ENCODE measurements at regions not wholly inside any gene's neighbourhood (a gene's known extent, or its start where the extent isn't known, plus 50 kb on each side); places are given as distances from the start of the nearest gene placed in this dataset.

DNA sequence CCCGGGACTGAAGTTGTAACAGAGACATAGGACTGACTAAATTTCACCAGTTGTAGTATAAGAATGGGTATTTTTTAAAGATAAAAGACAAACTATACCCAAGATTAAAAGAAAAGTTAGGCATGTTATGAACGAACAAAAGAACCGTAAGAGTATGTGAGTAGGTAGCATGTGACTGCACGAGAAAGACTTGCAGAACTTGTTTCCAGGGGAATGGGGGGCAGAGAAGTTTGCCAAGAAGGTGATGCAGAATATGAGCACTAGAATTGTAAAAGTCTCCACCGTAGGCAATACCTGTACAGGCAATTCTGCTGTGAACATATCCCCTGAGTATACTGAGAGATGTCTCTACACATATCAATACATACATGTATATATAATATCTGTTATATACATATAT, 614.7 kb downstream of the PRELID2 start:
- Histone ChIP-seq H3K27me3 (replicated peaks; ENCODE audit: insufficient read depth) (no peaks in the 10 kb centered on the region), H3F3A (ENCODE audit: insufficient read depth) (no peaks in the 10 kb centered on the region), H3K36me3 (ENCODE audit: low read depth) (no peaks in the 10 kb centered on the region), H3K9me2 (ENCODE audit: insufficient read depth) (no peaks in the 10 kb centered on the region), H3K4me2 (ENCODE audit: unreplicated experiment) (no peak overlapping the region), H4K20me1 (ENCODE audit: insufficient read depth) (no peaks in the 10 kb centered on the region), H3K9ac (no peak overlapping the region), H3K79me2 (ENCODE audit: insufficient read depth) (no peaks in the 10 kb centered on the region), H3K9me3 (ENCODE audit: low read depth) (no peaks in the 10 kb centered on the region), H3K27ac (no peak overlapping the region), H2AFZ (no peak overlapping the region), H3K4me1 (ENCODE audit: insufficient read depth) (no peaks in the 10 kb centered on the region), H3K4me3 (no peak overlapping the region)
- no peak for DNase-seq
- in situ Hi-C loops (cut with MboI), result no loop called here
- WGBS, 2 experiments (ENCODE audit: low coverage in 1 of 2, low lambda C conversion rate in 2 of 2, missing lambda C conversion rate in 2 of 2), result 85% methylated on average over 5 of the region's 5 CpGs
- TF ChIP-seq EZH2 (IDR thresholded peaks at IDR 0.05; ENCODE audit: insufficient read depth, poor library complexity, severe bottlenecking) (no peak), EZH2phosphoT487 (IDR thresholded peaks at IDR 0.05; ENCODE audit: insufficient read depth, low read depth) (no peak)

DNA sequence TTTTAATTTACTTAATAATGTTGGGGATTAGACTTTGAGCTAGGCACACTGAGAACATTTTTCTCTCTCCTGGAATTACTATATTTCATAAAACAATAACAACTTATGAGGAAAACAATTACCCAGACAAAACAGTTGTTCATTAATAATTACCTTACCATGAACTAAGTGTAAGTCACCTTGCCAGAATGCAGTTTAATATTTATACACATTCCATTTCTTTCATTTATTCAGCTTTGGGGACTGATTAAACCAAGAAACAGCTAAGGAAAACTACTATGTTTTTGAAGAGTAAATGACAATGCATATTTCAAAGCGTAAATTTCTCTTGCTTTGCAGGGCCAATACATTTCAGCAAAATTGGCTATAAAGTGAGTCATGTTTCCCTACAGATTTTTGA, 616.2 kb downstream of the PRELID2 start:
- Histone ChIP-seq H4K20me1 (ENCODE audit: insufficient read depth) (no peaks in the 10 kb centered on the region), H2AFZ (no peak overlapping the region), H3K4me3 (no peak overlapping the region), H3K9ac (no peak overlapping the region), H3K36me3 (ENCODE audit: low read depth) (no peaks in the 10 kb centered on the region), H3K27me3 (replicated peaks; ENCODE audit: insufficient read depth) (no peaks in the 10 kb centered on the region), H3K27ac (no peak overlapping the region), H3K9me3 (ENCODE audit: low read depth) (no peaks in the 10 kb centered on the region), H3K4me2 (ENCODE audit: unreplicated experiment) (no peak overlapping the region), H3K79me2 (ENCODE audit: insufficient read depth) (no peaks in the 10 kb centered on the region), H3K9me2 (ENCODE audit: insufficient read depth) (no peaks in the 10 kb centered on the region), H3F3A (ENCODE audit: insufficient read depth) (no peaks in the 10 kb centered on the region), H3K4me1 (ENCODE audit: insufficient read depth) (no peaks in the 10 kb centered on the region)
- in situ Hi-C loops (cut with MboI), result no loop called here
- DNase-seq, result no peak
- TF ChIP-seq EZH2phosphoT487 (IDR thresholded peaks at IDR 0.05; ENCODE audit: insufficient read depth, low read depth) (no peak), EZH2 (IDR thresholded peaks at IDR 0.05; ENCODE audit: insufficient read depth, poor library complexity, severe bottlenecking) (no peak)
- WGBS, 2 experiments (ENCODE audit: low coverage in 1 of 2, low lambda C conversion rate in 2 of 2, missing lambda C conversion rate in 2 of 2), result 69 to 89% methylated on average over 1 of the region's 1 CpG

DNA sequence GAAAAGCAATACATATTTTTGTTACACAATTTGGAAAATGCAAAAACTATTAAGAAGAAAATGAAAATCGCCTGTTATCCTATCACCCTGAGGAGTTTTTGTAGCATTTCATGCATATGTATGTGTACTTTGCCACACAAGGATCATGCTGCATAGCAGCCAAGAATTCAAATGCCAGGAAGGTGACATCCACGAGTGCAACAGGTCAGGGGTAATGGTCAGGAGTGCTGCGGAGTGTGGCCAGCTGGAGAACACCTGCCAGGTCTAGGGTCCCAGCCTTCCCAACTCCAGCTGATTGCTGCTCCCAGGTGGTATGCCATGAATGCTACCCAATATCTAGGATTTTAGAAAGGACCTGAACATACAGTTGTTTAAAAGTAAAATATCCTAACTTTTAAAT, 617.1 kb downstream of the PRELID2 start:
- no peaks in the 10 kb centered on the region for H3K9me2 ChIP-seq (ENCODE audit: insufficient read depth)
- H3K9me3 ChIP-seq (ENCODE audit: low read depth), result no peaks in the 10 kb centered on the region
- no peaks in the 10 kb centered on the region for H4K20me1 ChIP-seq (ENCODE audit: insufficient read depth)
- TF ChIP-seq EZH2phosphoT487 (IDR thresholded peaks at IDR 0.05; ENCODE audit: insufficient read depth, low read depth) (no peak), EZH2 (IDR thresholded peaks at IDR 0.05; ENCODE audit: insufficient read depth, poor library complexity, severe bottlenecking) (no peak)
- no peak overlapping the region for H3K4me2 ChIP-seq (ENCODE audit: unreplicated experiment)
- no peak overlapping the region for H3K4me3 ChIP-seq
- no peak overlapping the region for H3K27ac ChIP-seq
- H3K4me1 ChIP-seq (ENCODE audit: insufficient read depth), result no peaks in the 10 kb centered on the region
- DNase-seq, result no peak
- no peak overlapping the region for H3K9ac ChIP-seq
- 33 to 40% methylated on average over 3 of the region's 3 CpGs for WGBS, 2 experiments (ENCODE audit: low coverage in 1 of 2, low lambda C conversion rate in 2 of 2, missing lambda C conversion rate in 2 of 2)
- H3K36me3 ChIP-seq (ENCODE audit: low read depth), result no peaks in the 10 kb centered on the region
- no peaks in the 10 kb centered on the region for H3K79me2 ChIP-seq (ENCODE audit: insufficient read depth)
- H3K27me3 ChIP-seq (replicated peaks; ENCODE audit: insufficient read depth), result no peaks in the 10 kb centered on the region
- no peaks in the 10 kb centered on the region for H3F3A ChIP-seq (ENCODE audit: insufficient read depth)
- H2AFZ ChIP-seq, result no peak overlapping the region
- in situ Hi-C loops (cut with MboI), result no loop called here

DNA sequence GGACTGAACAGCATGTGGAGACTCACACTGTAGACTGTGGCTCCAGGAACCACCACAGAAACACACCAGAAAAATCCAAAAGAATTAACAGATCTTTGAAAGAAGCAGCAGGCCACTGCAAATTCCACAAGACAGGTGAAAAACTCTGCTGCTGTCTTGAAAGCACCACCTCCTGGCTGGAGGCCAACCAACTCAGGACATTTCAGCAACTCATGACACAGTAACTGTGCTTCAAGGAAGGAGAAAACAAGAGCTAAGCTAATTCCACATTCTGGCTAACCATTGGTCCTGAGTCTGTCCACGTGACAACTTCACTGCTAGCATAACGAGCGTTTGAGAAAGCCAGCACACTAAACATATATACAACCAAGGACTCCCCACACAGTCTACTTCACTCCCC, 625.1 kb downstream of the PRELID2 start:
- Histone ChIP-seq H3K9me2 (ENCODE audit: insufficient read depth) (no peaks in the 10 kb centered on the region), H3K4me3 (no peak overlapping the region), H3F3A (ENCODE audit: insufficient read depth) (no peaks in the 10 kb centered on the region), H3K9me3 (ENCODE audit: low read depth) (no peaks in the 10 kb centered on the region), H2AFZ (no peak overlapping the region), H3K27me3 (replicated peaks; ENCODE audit: insufficient read depth) (no peaks in the 10 kb centered on the region), H3K36me3 (ENCODE audit: low read depth) (no peaks in the 10 kb centered on the region), H3K4me1 (ENCODE audit: insufficient read depth) (no peaks in the 10 kb centered on the region), H4K20me1 (ENCODE audit: insufficient read depth) (no peaks in the 10 kb centered on the region), H3K27ac (no peak overlapping the region), H3K79me2 (ENCODE audit: insufficient read depth) (no peaks in the 10 kb centered on the region), H3K9ac (no peak overlapping the region), H3K4me2 (ENCODE audit: unreplicated experiment) (no peak overlapping the region)
- WGBS, 2 experiments (ENCODE audit: low coverage in 1 of 2, low lambda C conversion rate in 2 of 2, missing lambda C conversion rate in 2 of 2), result 36 to 38% methylated on average over 3 of the region's 3 CpGs
- TF ChIP-seq EZH2 (IDR thresholded peaks at IDR 0.05; ENCODE audit: insufficient read depth, poor library complexity, severe bottlenecking) (no peak), EZH2phosphoT487 (IDR thresholded peaks at IDR 0.05; ENCODE audit: insufficient read depth, low read depth) (no peak)
- in situ Hi-C loops (cut with MboI), result no loop called here
- DNase-seq, result no peak

DNA sequence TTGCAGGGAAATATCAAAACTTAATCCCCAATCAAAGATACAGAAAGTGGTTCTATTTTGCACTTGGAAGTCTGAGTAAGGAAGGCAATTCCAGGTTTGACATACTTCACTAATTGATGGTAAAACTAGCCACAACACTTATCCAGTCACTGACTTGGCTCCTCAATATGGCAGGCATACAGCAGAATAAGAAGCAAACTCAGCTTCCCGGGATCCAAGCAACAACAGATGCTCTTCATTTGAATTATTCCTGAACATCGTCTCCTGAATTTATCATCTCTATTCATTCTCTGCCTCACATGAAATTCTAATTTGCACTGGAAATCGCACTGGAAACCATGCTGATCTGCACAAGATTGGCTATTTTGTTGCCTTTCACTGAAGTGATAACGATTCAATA, 629.6 kb downstream of the PRELID2 start:
- Histone ChIP-seq H4K20me1 (ENCODE audit: insufficient read depth) (no peaks in the 10 kb centered on the region), H2AFZ (no peak overlapping the region), H3K36me3 (ENCODE audit: low read depth) (no peaks in the 10 kb centered on the region), H3K27ac (no peak overlapping the region), H3K9me3 (ENCODE audit: low read depth) (no peaks in the 10 kb centered on the region), H3K4me1 (ENCODE audit: insufficient read depth) (no peaks in the 10 kb centered on the region), H3K79me2 (ENCODE audit: insufficient read depth) (no peaks in the 10 kb centered on the region), H3K9ac (no peak overlapping the region), H3K4me3 (no peak overlapping the region), H3F3A (ENCODE audit: insufficient read depth) (no peaks in the 10 kb centered on the region), H3K4me2 (ENCODE audit: unreplicated experiment) (no peak overlapping the region), H3K9me2 (ENCODE audit: insufficient read depth) (no peaks in the 10 kb centered on the region), H3K27me3 (replicated peaks; ENCODE audit: insufficient read depth) (0 out of 2 replicates have a peak, but pooled peaks cover 3% of the 10 kb centered on the region)
- TF ChIP-seq EZH2 (IDR thresholded peaks at IDR 0.05; ENCODE audit: insufficient read depth, poor library complexity, severe bottlenecking), result no peak
- no peak for TF ChIP-seq EZH2phosphoT487 (IDR thresholded peaks at IDR 0.05; ENCODE audit: insufficient read depth, low read depth)
- WGBS, 2 experiments (ENCODE audit: low coverage in 1 of 2, low lambda C conversion rate in 2 of 2, missing lambda C conversion rate in 2 of 2), result 18% methylated on average over 4 of the region's 4 CpGs
- DNase-seq, result no peak
- in situ Hi-C loops (cut with MboI), result no loop called here
